ENCODE measurements at regions not wholly inside any gene's neighbourhood (a gene's known extent, or its start where the extent isn't known, plus 50 kb on each side); places are given as distances from the start of the nearest gene placed in this dataset.

DNA sequence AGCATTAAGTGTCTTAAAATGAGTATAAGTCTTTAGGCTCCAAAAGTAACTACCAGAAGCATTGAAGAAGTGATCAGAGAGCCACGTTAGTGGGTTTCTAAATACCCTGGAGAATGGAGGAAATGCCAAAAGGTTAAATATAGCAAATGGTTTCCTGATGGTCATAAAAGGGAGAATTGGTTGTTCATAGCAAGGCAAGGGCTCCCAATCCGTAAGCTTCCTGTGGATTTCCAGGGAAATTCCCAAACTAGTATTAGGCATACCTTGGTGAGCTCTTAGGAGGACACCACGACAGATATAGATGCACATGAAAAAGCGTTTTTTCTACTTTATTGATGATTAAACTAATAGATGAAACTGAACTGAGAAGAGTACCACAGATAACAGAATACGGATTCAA is 410.9 kb downstream of the FOXO1 start:
- intact Hi-C loops (cut with micrococcal nuclease; ENCODE audit: unreplicated experiment), result no loop called here
- no peak overlapping the region for H3K4me3 ChIP-seq
- FAIRE-seq, result no peak
- ChIA-PET POLR2A (no interaction called here), RAD21 (ENCODE audit: unreplicated experiment) (no interaction called here), SMC1A (ENCODE audit: uncharacterized antibody, unreplicated experiment) (interaction anchor here (0.6 kb wide), 1 partner anchor 111 kb away, joined by 3 read pairs; no protein-coding TSS in a partner anchor), CTCF (no interaction called here)
- no peak overlapping the region for H3K27ac ChIP-seq (ENCODE audit: control insufficient read depth, insufficient read depth)
- no peaks in the 10 kb centered on the region; a peak in 1 of 4 replicates for H3K27me3 ChIP-seq (replicated peaks in 1 of 2; ENCODE audit: control insufficient read depth in 2 of 2, insufficient read depth in 2 of 2, low read length in 1 of 2)
- H3K36me3 ChIP-seq (ENCODE audit: control insufficient read depth in 2 of 2, insufficient read depth in 2 of 2, low read length in 1 of 2), result no peaks in the 10 kb centered on the region
- BruUV-seq (replicated peaks), result no TSS peak
- no peak for DNase-seq (ENCODE audit: low read depth, low spot score)
- no peak overlapping the region for H2AFZ ChIP-seq (ENCODE audit: control insufficient read depth, low read depth, low read length)
- no peaks in the 10 kb centered on the region for H4K20me1 ChIP-seq (ENCODE audit: control insufficient read depth, insufficient read depth)
- no peaks in the 10 kb centered on the region; the same call in 2 of the 3 replicates for H3K9me3 ChIP-seq (replicated peaks; ENCODE audit: control insufficient read depth, insufficient read depth, low read length)
- TF ChIP-seq, protein P1, sequence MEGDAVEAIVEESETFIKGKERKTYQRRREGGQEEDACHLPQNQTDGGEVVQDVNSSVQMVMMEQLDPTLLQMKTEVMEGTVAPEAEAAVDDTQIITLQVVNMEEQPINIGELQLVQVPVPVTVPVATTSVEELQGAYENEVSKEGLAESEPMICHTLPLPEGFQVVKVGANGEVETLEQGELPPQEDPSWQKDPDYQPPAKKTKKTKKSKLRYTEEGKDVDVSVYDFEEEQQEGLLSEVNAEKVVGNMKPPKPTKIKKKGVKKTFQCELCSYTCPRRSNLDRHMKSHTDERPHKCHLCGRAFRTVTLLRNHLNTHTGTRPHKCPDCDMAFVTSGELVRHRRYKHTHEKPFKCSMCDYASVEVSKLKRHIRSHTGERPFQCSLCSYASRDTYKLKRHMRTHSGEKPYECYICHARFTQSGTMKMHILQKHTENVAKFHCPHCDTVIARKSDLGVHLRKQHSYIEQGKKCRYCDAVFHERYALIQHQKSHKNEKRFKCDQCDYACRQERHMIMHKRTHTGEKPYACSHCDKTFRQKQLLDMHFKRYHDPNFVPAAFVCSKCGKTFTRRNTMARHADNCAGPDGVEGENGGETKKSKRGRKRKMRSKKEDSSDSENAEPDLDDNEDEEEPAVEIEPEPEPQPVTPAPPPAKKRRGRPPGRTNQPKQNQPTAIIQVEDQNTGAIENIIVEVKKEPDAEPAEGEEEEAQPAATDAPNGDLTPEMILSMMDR (IDR thresholded peaks at IDR 0.05 in 2 of 3, conservative IDR thresholded peaks at IDR 0.05 in 1 of 3; ENCODE audit: control insufficient read depth in 2 of 3, extremely low read depth in 1 of 3, insufficient read depth in 1 of 3, low read depth in 3 of 3, low read length in 3 of 3), result no peak
- TF ChIP-seq SMARCA5 (IDR thresholded peaks at IDR 0.05), result no peak
- TF ChIP-seq SIN3A (IDR thresholded peaks at IDR 0.05; ENCODE audit: low read depth, low read length), result no peak
- TF ChIP-seq DPF2 (IDR thresholded peaks at IDR 0.05), result no peak
- TF ChIP-seq, protein P2, sequence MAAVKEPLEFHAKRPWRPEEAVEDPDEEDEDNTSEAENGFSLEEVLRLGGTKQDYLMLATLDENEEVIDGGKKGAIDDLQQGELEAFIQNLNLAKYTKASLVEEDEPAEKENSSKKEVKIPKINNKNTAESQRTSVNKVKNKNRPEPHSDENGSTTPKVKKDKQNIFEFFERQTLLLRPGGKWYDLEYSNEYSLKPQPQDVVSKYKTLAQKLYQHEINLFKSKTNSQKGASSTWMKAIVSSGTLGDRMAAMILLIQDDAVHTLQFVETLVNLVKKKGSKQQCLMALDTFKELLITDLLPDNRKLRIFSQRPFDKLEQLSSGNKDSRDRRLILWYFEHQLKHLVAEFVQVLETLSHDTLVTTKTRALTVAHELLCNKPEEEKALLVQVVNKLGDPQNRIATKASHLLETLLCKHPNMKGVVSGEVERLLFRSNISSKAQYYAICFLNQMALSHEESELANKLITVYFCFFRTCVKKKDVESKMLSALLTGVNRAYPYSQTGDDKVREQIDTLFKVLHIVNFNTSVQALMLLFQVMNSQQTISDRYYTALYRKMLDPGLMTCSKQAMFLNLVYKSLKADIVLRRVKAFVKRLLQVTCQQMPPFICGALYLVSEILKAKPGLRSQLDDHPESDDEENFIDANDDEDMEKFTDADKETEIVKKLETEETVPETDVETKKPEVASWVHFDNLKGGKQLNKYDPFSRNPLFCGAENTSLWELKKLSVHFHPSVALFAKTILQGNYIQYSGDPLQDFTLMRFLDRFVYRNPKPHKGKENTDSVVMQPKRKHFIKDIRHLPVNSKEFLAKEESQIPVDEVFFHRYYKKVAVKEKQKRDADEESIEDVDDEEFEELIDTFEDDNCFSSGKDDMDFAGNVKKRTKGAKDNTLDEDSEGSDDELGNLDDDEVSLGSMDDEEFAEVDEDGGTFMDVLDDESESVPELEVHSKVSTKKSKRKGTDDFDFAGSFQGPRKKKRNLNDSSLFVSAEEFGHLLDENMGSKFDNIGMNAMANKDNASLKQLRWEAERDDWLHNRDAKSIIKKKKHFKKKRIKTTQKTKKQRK (IDR thresholded peaks at IDR 0.05; ENCODE audit: low read depth, low read length), result no peak
- no peak for TF ChIP-seq NR2F1 (conservative IDR thresholded peaks at IDR 0.05)
- TF ChIP-seq, protein P3, sequence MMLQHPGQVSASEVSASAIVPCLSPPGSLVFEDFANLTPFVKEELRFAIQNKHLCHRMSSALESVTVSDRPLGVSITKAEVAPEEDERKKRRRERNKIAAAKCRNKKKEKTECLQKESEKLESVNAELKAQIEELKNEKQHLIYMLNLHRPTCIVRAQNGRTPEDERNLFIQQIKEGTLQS (IDR thresholded peaks at IDR 0.05; ENCODE audit: borderline replicate concordance, extremely low read depth, low read depth, low read length), result no peak
- no peak for TF ChIP-seq ZNF622 (IDR thresholded peaks at IDR 0.05)
- no peak for TF ChIP-seq HCFC1 (IDR thresholded peaks at IDR 0.05; ENCODE audit: low read length)
- TF ChIP-seq KAT2A (conservative IDR thresholded peaks at IDR 0.05; ENCODE audit: control insufficient read depth, low read depth, low read length), result no peak
- TF ChIP-seq STAT1 (conservative IDR thresholded peaks at IDR 0.05), result no peak
- no peak for TF ChIP-seq SMC3 (IDR thresholded peaks at IDR 0.05; ENCODE audit: borderline replicate concordance, low read length)
- TF ChIP-seq RAD51 (IDR thresholded peaks at IDR 0.05), result no peak
- TF ChIP-seq POU2F2 (IDR thresholded peaks at IDR 0.05; ENCODE audit: borderline replicate concordance, low read depth, low read length), result no peak
- no peak for TF ChIP-seq TARDBP (IDR thresholded peaks at IDR 0.05; ENCODE audit: borderline replicate concordance)
- TF ChIP-seq SREBF2 (IDR thresholded peaks at IDR 0.05; ENCODE audit: low read length), result no peak
- no peak for TF ChIP-seq IRF4 (IDR thresholded peaks at IDR 0.05; ENCODE audit: low read depth, low read length)
- H3K79me2 ChIP-seq (ENCODE audit: control insufficient read depth, insufficient read depth, low read length), result no peaks in the 10 kb centered on the region
- H3K4me2 ChIP-seq (ENCODE audit: control insufficient read depth, insufficient read depth), result no peak overlapping the region
- in situ Hi-C loops (cut with MboI), result no loop called here
- ATAC-seq, result no peak
- 9% methylated on average over 5 of the region's 5 CpGs for WGBS (ENCODE audit: insufficient coverage, insufficient replicate concordance, low lambda C conversion rate, missing lambda C conversion rate)
- H3K9ac ChIP-seq (ENCODE audit: control insufficient read depth, insufficient read depth, low read length), result no peak overlapping the region
- H3K4me1 ChIP-seq (ENCODE audit: control insufficient read depth, insufficient read depth, low read length), result no peaks in the 10 kb centered on the region; the same call in 1 of the 2 replicates
